WERI-Rb-1 (cell line): ENCODE measurements at regions not wholly inside any gene's neighbourhood (a gene's known extent, or its start where the extent isn't known, plus 50 kb on each side); places are given as distances from the start of the nearest gene placed in this dataset.

Source experiments
- DNase-seq: peaks from one replicate; pipeline ENCODE4 v3.0.0-alpha.2; 2020
- H3K27ac ChIP-seq: fragments of 250-450 bp; sonication (Bioruptor Pico); 2 replicates; pipeline ENCODE4 v1.5.1; 2020; ENCODE audit warnings: mild to moderate bottlenecking, moderate library complexity
- H3K27me3 ChIP-seq: fragments of 250-450 bp; sonication (Bioruptor Pico); 2 replicates; pipeline ENCODE4 v1.5.1; 2021; ENCODE audit warnings: mild to moderate bottlenecking, low read depth, moderate library complexity; ENCODE audit not compliant: insufficient read depth, severe bottlenecking
- H3K36me3 ChIP-seq: fragments of 250-450 bp; sonication (Bioruptor Pico); 2 replicates; pipeline ENCODE4 v1.5.1; 2020; ENCODE audit warnings: mild to moderate bottlenecking, moderate library complexity
- H3K4me3 ChIP-seq: 2 replicates; pipeline ENCODE4 v1.5.1; 2011; ENCODE audit warnings: low read depth, mild to moderate bottlenecking, control low read depth, low read length
- H3K9me3 ChIP-seq: fragments of 250-450 bp; sonication (Bioruptor Pico); 2 replicates; pipeline ENCODE4 v1.5.1; 2021; ENCODE audit warnings: mild to moderate bottlenecking, moderate library complexity; ENCODE audit not compliant: severe bottlenecking
- CTCF ChIP-seq: IDR thresholded peaks from 2 replicates; pipeline ENCODE4 v1.5.1; 2011; ENCODE audit warnings: low read depth, mild to moderate bottlenecking, control low read depth, inconsistent platforms, low read length

DNA sequence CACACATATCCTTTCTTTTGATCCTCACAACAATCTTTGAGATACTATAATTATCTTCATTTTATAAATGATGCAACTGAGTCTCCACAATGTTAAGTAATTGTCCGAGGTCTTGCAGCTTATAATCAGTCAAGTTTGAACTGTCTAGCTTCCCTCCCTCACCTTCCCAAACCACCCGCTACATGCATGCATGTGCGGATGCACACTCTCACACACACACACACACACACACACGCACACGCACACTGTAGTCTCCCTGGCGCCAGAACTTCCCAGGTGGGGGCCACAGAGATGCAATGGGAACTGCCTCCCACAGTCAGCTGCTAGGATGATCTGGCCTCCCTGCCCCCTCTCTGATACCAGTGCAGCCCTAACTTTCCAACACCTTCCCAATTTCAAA lies 501.3 kb downstream of the BUD13 start:
- DNase-seq = no peak
- Histone ChIP-seq H3K27ac (no peak overlapping the region), H3K9me3 (no peaks in the 10 kb centered on the region), H3K27me3 (no peaks in the 10 kb centered on the region), H3K4me3 (no peak overlapping the region), H3K36me3 (no peaks in the 10 kb centered on the region)
- no peak for TF ChIP-seq CTCF

GRCh38 chr11:116267146-116267545 lies 505.6 kb downstream of the BUD13 start:
- Histone ChIP-seq H3K36me3 (no peaks in the 10 kb centered on the region), H3K4me3 (no peak overlapping the region), H3K27me3 (no peaks in the 10 kb centered on the region), H3K9me3 (no peaks in the 10 kb centered on the region), H3K27ac (no peak overlapping the region)
- TF ChIP-seq CTCF = no peak
- DNase-seq = no peak

GRCh38 chr11:116263770-116264169 lies 509.0 kb downstream of the BUD13 start:
- no peak for TF ChIP-seq CTCF
- no peak overlapping the region for H3K4me3 ChIP-seq
- H3K27me3 ChIP-seq = no peaks in the 10 kb centered on the region
- no peaks in the 10 kb centered on the region for H3K9me3 ChIP-seq
- no peak overlapping the region for H3K27ac ChIP-seq
- DNase-seq = no peak
- no peaks in the 10 kb centered on the region for H3K36me3 ChIP-seq

DNA sequence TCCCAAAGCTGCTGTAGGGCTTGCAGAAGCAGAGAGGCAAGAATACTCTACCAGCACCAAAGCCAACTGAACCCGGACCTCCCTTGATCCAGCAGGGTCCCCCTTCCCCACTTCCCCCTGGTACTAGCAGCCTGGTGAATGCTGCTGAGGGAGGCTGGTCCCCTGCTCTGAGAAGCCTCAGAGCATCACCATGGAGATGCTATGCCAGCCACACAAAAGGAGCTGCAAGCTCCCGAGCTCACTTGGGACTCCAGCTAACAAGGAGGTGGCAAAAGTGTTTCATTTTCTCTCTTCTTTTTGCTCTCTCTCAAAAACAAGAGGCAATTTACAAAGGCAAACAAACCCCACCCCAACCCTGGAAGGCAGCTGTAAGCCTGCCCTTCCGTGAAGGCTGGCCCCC lies 509.8 kb downstream of the BUD13 start:
- Histone ChIP-seq H3K4me3 (no peak overlapping the region), H3K27me3 (no peaks in the 10 kb centered on the region), H3K9me3 (no peaks in the 10 kb centered on the region), H3K36me3 (no peaks in the 10 kb centered on the region), H3K27ac (peak overlapping the region; percentile 70)
- TF ChIP-seq CTCF = no peak
- DNase-seq = no peak

- no peak for TF ChIP-seq CTCF
- H3K27me3 ChIP-seq = no peaks in the 10 kb centered on the region
Observed at GRCh38 chr11:116262370-116262769, 510.4 kb downstream of the BUD13 start.

DNA sequence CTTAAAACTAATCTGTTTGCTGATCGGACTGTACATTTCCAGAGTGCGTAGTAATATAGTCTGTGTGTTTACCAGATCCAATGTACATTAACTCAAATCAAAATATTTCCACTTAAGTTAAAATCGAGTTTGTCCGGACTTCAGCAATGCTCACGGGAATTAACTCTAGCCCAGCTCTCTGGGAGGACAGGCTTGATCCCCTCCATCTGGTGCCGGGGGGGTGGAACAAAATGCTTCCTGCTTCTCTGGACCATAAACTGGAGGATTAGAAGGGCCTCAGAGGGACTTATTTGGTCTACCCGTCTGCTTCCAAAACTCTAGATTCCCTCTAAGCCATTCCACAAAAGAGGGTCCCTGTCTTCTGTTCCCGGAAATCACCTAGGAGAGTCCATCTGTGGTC lies 511.2 kb downstream of the BUD13 start:
- H3K27me3 ChIP-seq = no peaks in the 10 kb centered on the region
- no peaks in the 10 kb centered on the region for H3K36me3 ChIP-seq
- H3K4me3 ChIP-seq = no peak overlapping the region
- no peak for TF ChIP-seq CTCF
- H3K9me3 ChIP-seq = no peaks in the 10 kb centered on the region
- peak overlapping the region; percentile 70 for H3K27ac ChIP-seq
- DNase-seq = peak; percentile 83

More at GRCh38 chr11:116262370-116262769, 510.4 kb downstream of the BUD13 start:
- DNase-seq = peak; percentile 61
- H3K9me3 ChIP-seq = no peaks in the 10 kb centered on the region
- H3K27ac ChIP-seq = peak overlapping the region; percentile 70
- H3K4me3 ChIP-seq = no peak overlapping the region
- no peaks in the 10 kb centered on the region for H3K36me3 ChIP-seq
